Testis (tissue), 2 donors: ENCODE measurements at regions not wholly inside any gene's neighbourhood (a gene's known extent, or its start where the extent isn't known, plus 50 kb on each side); places are given as distances from the start of the nearest gene placed in this dataset.

Source experiments
- DNase-seq: peaks from one replicate; pipeline ENCODE4 v3.0.0-alpha.2; 2019
- H3K27ac ChIP-seq, 2 donors: fragments of 200-600 bp; sonication (generic); one replicate each; pipeline ENCODE4 v1.5.1; 2019
- H3K27me3 ChIP-seq: fragments of 200-600 bp; sonication (generic); one replicate; pipeline ENCODE4 v1.5.1; 2019
- H3K36me3 ChIP-seq: fragments of 200-600 bp; sonication (generic); one replicate; pipeline ENCODE4 v1.5.1; 2017; ENCODE audit warnings: low read depth; ENCODE audit errors: missing control alignments
- H3K4me1 ChIP-seq: fragments of 200-600 bp; sonication (generic); one replicate; pipeline ENCODE4 v1.5.1; 2019
- H3K4me3 ChIP-seq, 2 donors: fragments of 200-600 bp; sonication (generic); one replicate each; pipeline ENCODE4 v1.5.1; 2017 to 2019
- H3K9me3 ChIP-seq: fragments of 200-600 bp; sonication (generic); one replicate; pipeline ENCODE4 v1.5.1; 2017
- POLR2A ChIP-seq: fragments of 450-650 bp; IDR thresholded peaks from one replicate; pipeline ENCODE4 v1.6.1; 2017; ENCODE audit warnings: antibody characterized with exemption, mild to moderate bottlenecking, moderate library complexity
- WGBS, 2 donors: methylation state at CpG; one replicate each; pipeline ENCODE4 v1.1.5; 2018; 5-methylcytosine and 5-hydroxymethylcytosine counted together
- intact Hi-C: fragments of 100-400 bp; cut with DNase I; formaldehyde crosslinking; loops from one replicate; pipeline ENCODE4 v1.15.1; 2023; ENCODE audit warnings: low total_unique reads
- TF ChIP-seq, protein P1 (sequence below), 3 experiments: fragments of 450-650 bp in 2 of 3; fragments of 200-600 bp in 1 of 3; sonication (generic) in 1 of 3; IDR thresholded peaks; one replicate each; pipeline ENCODE4 v1.5.1; 2016 to 2019; ENCODE audit warnings: antibody characterized with exemption in 3 of 3, mild to moderate bottlenecking in 2 of 3, moderate library complexity in 1 of 3

DNA sequence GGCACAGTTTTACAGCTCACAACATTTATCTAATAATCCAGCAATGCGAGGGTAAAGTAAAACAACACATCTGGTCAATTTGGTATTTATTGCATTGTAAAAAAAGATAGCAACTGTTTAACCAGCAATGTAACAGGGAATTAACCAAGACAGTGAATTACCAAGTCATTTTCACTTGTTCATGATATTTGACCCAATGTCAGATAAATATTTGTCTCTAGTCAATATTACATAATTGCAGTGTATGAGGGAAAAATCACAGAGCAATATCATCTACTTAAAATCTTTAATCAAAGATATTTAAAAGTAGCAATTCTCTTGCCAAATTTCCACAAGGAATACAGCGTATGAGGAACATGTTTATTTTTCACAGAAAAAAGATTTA is 1265.1 kb upstream of the CHAC2 start:
- intact Hi-C loops, result no loop called here
- Histone ChIP-seq H3K27ac (no peak overlapping the region), H3K9me3 (no peaks in the 10 kb centered on the region), H3K4me3 (no peak overlapping the region), H3K4me1 (no peaks in the 10 kb centered on the region), H3K27me3 (no peaks in the 10 kb centered on the region), H3K36me3 (no peaks in the 10 kb centered on the region)
- 65 to 79% methylated on average over 2 of the region's 2 CpGs for WGBS, 2 donors
- DNase-seq, result no peak
- TF ChIP-seq POLR2A, result no peak
- TF ChIP-seq, protein P1, sequence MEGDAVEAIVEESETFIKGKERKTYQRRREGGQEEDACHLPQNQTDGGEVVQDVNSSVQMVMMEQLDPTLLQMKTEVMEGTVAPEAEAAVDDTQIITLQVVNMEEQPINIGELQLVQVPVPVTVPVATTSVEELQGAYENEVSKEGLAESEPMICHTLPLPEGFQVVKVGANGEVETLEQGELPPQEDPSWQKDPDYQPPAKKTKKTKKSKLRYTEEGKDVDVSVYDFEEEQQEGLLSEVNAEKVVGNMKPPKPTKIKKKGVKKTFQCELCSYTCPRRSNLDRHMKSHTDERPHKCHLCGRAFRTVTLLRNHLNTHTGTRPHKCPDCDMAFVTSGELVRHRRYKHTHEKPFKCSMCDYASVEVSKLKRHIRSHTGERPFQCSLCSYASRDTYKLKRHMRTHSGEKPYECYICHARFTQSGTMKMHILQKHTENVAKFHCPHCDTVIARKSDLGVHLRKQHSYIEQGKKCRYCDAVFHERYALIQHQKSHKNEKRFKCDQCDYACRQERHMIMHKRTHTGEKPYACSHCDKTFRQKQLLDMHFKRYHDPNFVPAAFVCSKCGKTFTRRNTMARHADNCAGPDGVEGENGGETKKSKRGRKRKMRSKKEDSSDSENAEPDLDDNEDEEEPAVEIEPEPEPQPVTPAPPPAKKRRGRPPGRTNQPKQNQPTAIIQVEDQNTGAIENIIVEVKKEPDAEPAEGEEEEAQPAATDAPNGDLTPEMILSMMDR (IDR thresholded peaks at IDR 0.05), result no peak

DNA sequence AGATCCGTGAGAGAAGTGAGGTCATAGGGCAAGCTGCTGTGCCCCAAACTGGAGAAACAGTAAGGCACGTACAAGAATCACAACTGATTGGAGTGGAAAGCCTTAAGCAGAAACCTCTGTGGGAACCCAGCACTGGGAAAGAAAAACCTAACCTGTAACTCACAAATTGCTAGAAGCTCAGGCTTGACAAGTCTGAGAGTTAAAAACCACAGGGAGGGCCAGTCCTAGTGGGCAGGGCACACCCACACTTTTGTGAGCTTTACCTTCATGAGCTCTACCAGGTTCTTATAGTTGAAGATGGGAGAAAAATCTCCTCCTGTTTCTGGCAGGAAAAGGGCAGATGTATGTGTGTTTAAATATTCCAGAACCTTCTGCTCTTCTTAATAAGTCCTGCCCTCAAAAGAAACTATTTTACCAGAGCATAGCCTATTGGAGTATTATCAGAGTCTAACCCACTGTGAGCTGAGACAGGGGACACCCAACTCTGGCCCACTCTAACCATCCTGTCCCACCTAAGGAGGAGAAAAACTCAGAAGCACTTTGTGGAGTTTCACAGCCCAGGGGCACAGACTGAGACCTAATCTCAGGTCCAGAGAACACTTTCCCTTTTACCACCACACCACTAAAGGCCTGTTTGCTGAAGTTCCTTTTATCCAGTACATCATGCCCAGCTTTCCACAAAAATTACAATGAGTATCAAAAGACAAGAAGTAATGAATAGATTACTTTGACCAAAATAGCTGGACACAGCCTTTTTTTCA is 1265.7 kb upstream of the CHAC2 start:
- Histone ChIP-seq H3K36me3 (no peaks in the 10 kb centered on the region), H3K27ac (no peak overlapping the region), H3K27me3 (no peaks in the 10 kb centered on the region), H3K4me3 (no peak overlapping the region), H3K4me1 (no peaks in the 10 kb centered on the region), H3K9me3 (no peaks in the 10 kb centered on the region)
- WGBS, 2 donors, result 61 to 73% methylated on average over 2 of the region's 2 CpGs
- DNase-seq, result no peak
- intact Hi-C loops, result no loop called here
- TF ChIP-seq, protein P1 (IDR thresholded peaks at IDR 0.05), result no peak
- no peak for TF ChIP-seq POLR2A

DNA sequence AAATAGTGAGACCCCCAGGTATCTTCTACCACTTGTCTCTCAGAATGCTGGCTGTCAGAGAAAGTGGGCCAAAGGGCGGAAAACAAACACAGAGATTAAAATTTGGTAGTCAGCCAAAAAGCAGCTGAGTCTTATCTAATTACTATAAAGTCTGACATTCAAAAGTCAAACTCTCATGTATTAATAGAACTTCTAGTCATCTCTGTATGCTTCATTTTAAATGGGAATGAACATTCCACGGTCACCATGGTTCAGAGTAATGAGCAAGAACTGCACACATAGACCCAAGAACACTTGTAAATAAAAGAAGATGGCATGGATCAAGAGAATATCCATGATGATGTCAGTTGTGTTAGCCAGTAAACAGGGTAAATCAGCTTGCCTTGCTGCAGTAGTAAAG is 1267.0 kb upstream of the CHAC2 start:
- intact Hi-C loops, result no loop called here
- TF ChIP-seq, protein P1 (IDR thresholded peaks at IDR 0.05), result no peak
- no peak for TF ChIP-seq POLR2A
- 61 to 62% methylated on average over 2 of the region's 2 CpGs for WGBS, 2 donors
- H3K4me1 ChIP-seq, result no peaks in the 10 kb centered on the region
- DNase-seq, result no peak
- H3K27ac ChIP-seq, result no peak overlapping the region
- H3K9me3 ChIP-seq, result no peaks in the 10 kb centered on the region
- H3K36me3 ChIP-seq, result no peaks in the 10 kb centered on the region
- H3K4me3 ChIP-seq, result no peak overlapping the region
- H3K27me3 ChIP-seq, result no peaks in the 10 kb centered on the region

DNA sequence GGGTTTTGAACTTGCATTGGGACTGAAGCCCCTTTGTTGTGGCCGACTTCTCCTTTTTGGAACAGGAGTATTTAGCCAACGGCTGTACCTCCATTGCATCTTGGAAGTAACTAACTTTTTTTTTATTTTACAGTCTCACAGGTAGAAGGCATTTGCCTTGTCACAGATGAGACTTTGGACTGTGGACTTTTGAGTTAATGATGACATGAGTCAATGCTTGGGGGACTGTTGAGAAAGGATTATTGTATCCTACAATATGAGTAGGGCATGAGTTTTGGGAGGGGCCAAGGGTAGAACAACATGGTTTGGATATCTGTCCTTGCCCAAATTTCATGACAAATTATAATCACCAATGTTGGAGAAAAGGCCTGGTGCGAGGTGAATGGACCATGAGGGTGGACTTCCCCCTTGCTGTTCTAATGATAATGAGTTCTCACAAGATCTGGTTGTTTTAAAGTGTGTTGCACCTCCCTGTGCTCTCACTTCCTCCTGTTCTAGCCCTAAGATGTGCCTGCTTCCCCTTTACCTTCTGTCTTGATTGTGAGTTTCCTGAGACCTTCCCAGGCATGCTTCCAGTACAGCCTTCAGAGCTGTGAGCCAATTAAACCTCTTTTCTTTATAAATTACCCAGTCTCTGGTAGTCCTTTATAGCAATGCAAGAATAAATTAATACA is 1269.4 kb upstream of the CHAC2 start:
- H3K27me3 ChIP-seq, result no peaks in the 10 kb centered on the region
- intact Hi-C loops, result no loop called here
- TF ChIP-seq POLR2A, result no peak
- TF ChIP-seq, protein P1 (IDR thresholded peaks at IDR 0.05), result no peak

More for the DNA sequence above, 1269.4 kb upstream of the CHAC2 start:
- 74 to 82% methylated on average over 3 of the region's 3 CpGs for WGBS, 2 donors
- no peak overlapping the region for H3K4me3 ChIP-seq
- H3K27ac ChIP-seq, result no peak overlapping the region
- no peaks in the 10 kb centered on the region for H3K36me3 ChIP-seq
- H3K9me3 ChIP-seq, result no peaks in the 10 kb centered on the region
- H3K4me1 ChIP-seq, result no peaks in the 10 kb centered on the region
- no peak for DNase-seq
